Gastroesophageal sphincter (tissue), 4 donors: ENCODE measurements at regions not wholly inside any gene's neighbourhood (a gene's known extent, or its start where the extent isn't known, plus 50 kb on each side); places are given as distances from the start of the nearest gene placed in this dataset.

ENCODE experiments used
- ATAC-seq: fragments of 150-250 bp; one replicate; pipeline ENCODE4 v1.9.1; 2016; ENCODE audit warnings: mild to moderate bottlenecking, moderate library complexity
- H3K27ac ChIP-seq, 4 donors: fragments of 200-600 bp; sonication (generic) in 3 of 4; 1 replicate in 3 of 4; 2 replicates in 1 of 4; pipeline ENCODE4 v1.5.1; 2016 to 2019
- H3K27me3 ChIP-seq: fragments of 200-600 bp; sonication (generic); one replicate; pipeline ENCODE4 v1.5.1; 2019
- H3K36me3 ChIP-seq, 2 donors: fragments of 200-600 bp; sonication (generic); one replicate each; pipeline ENCODE4 v1.5.1; 2019; ENCODE audit warnings: control low read depth in 1 of 2
- H3K4me1 ChIP-seq, 3 donors: fragments of 200-600 bp; sonication (generic); 1 replicate in 2 of 3; 2 replicates in 1 of 3; pipeline ENCODE4 v1.5.1; 2016 to 2019; ENCODE audit warnings: control low read depth in 2 of 3
- H3K4me3 ChIP-seq, 2 donors: fragments of 200-600 bp; sonication (generic); one replicate each; pipeline ENCODE4 v1.5.1; 2019; ENCODE audit warnings: mild to moderate bottlenecking in 1 of 2, moderate library complexity in 1 of 2
- H3K9me3 ChIP-seq, 3 donors: fragments of 200-600 bp; sonication (generic); one replicate each; pipeline ENCODE4 v1.5.1; 2017 to 2019; ENCODE audit warnings: control low read depth in 2 of 3
- EP300 ChIP-seq: sonication (generic); formaldehyde crosslinking; IDR thresholded peaks from one replicate; pipeline ENCODE4 v1.6.1; 2017; ENCODE audit warnings: antibody characterized with exemption, mild to moderate bottlenecking
- POLR2A ChIP-seq, 2 donors: fragments of 450-650 bp; IDR thresholded peaks; one replicate each; pipeline ENCODE4 v1.6.1; 2017; ENCODE audit warnings: antibody characterized with exemption in 2 of 2, mild to moderate bottlenecking in 2 of 2, moderate library complexity in 1 of 2
- POLR2AphosphoS5 ChIP-seq: sonication (generic); formaldehyde crosslinking; IDR thresholded peaks from one replicate; pipeline ENCODE4 v1.6.1; 2017; ENCODE audit warnings: antibody characterized with exemption
- WGBS, 2 donors: methylation state at CpG; one replicate each; pipeline ENCODE4 v1.1.5; 2018; ENCODE audit warnings: low coverage in 1 of 2; 5-methylcytosine and 5-hydroxymethylcytosine counted together
- TF ChIP-seq, protein P1 (sequence below), 4 experiments: fragments of 200-600 bp in 2 of 4; fragments of 450-650 bp in 2 of 4; sonication (generic) in 1 of 4; IDR thresholded peaks; one replicate each; pipeline ENCODE4 v1.5.1; 2017 to 2019; ENCODE audit warnings: antibody characterized with exemption in 4 of 4, mild to moderate bottlenecking in 2 of 4, moderate library complexity in 2 of 4

- Histone ChIP-seq H3K4me3 (no peak overlapping the region), H3K4me1 (no peaks in the 10 kb centered on the region), H3K27me3 (no peaks in the 10 kb centered on the region), H3K36me3 (no peaks in the 10 kb centered on the region), H3K9me3 (no peaks in the 10 kb centered on the region), H3K27ac (no peak overlapping the region)
- no peak for ATAC-seq
- TF ChIP-seq, protein P1, sequence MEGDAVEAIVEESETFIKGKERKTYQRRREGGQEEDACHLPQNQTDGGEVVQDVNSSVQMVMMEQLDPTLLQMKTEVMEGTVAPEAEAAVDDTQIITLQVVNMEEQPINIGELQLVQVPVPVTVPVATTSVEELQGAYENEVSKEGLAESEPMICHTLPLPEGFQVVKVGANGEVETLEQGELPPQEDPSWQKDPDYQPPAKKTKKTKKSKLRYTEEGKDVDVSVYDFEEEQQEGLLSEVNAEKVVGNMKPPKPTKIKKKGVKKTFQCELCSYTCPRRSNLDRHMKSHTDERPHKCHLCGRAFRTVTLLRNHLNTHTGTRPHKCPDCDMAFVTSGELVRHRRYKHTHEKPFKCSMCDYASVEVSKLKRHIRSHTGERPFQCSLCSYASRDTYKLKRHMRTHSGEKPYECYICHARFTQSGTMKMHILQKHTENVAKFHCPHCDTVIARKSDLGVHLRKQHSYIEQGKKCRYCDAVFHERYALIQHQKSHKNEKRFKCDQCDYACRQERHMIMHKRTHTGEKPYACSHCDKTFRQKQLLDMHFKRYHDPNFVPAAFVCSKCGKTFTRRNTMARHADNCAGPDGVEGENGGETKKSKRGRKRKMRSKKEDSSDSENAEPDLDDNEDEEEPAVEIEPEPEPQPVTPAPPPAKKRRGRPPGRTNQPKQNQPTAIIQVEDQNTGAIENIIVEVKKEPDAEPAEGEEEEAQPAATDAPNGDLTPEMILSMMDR (IDR thresholded peaks at IDR 0.05), result no peak
- TF ChIP-seq EP300 (no peak), POLR2AphosphoS5 (no peak), POLR2A (IDR thresholded peaks at IDR 0.05) (no peak)
- 53 to 69% methylated on average over 2 of the region's 2 CpGs for WGBS, 2 donors
Measured at GRCh38 chr4:29224911-29225310, 1495.3 kb upstream of the PCDH7 start.

- Histone ChIP-seq H3K27ac (no peak overlapping the region), H3K36me3 (no peaks in the 10 kb centered on the region), H3K4me1 (no peaks in the 10 kb centered on the region), H3K9me3 (no peaks in the 10 kb centered on the region), H3K27me3 (no peaks in the 10 kb centered on the region), H3K4me3 (no peak overlapping the region)
- no peak for ATAC-seq
- TF ChIP-seq POLR2AphosphoS5, result no peak
- TF ChIP-seq, protein P1 (IDR thresholded peaks at IDR 0.05), result no peak
- no peak for TF ChIP-seq POLR2A (IDR thresholded peaks at IDR 0.05)
- no peak for TF ChIP-seq EP300
Measured at GRCh38 chr4:29240641-29241040, 1479.5 kb upstream of the PCDH7 start.

DNA sequence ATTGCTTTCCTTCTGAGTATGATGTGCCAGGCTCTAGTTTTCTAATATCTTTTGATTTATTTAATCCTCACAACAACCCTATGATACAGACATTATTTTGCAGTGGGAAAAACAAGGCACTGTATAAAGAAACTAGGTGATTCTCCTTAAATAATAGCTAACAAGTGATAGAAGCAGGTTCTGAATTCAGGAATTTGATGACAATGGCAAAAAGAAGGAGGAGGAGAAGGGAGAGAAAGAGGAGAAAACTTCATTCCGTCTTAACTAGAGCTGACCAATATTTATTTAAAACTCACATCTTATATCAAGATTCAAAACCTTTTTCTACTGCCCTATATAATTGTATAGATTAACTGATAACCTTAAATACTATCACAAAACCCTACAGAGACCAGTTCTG is 1477.1 kb upstream of the PCDH7 start:
- ATAC-seq, result no peak
- TF ChIP-seq EP300, result no peak
- no peak for TF ChIP-seq POLR2AphosphoS5
- TF ChIP-seq, protein P1 (IDR thresholded peaks at IDR 0.05), result no peak
- TF ChIP-seq POLR2A (IDR thresholded peaks at IDR 0.05), result no peak
- WGBS, 2 donors, result 76 to 100% methylated on average over 1 of the region's 1 CpG
- Histone ChIP-seq H3K4me1 (no peaks in the 10 kb centered on the region), H3K27ac (no peak overlapping the region), H3K36me3 (no peaks in the 10 kb centered on the region), H3K9me3 (no peaks in the 10 kb centered on the region), H3K4me3 (no peak overlapping the region), H3K27me3 (no peaks in the 10 kb centered on the region)

GRCh38 chr4:29243851-29244250 is 1476.3 kb upstream of the PCDH7 start:
- Histone ChIP-seq H3K4me3 (no peak overlapping the region), H3K36me3 (no peaks in the 10 kb centered on the region), H3K4me1 (no peaks in the 10 kb centered on the region), H3K27me3 (no peaks in the 10 kb centered on the region), H3K9me3 (no peaks in the 10 kb centered on the region), H3K27ac (no peak overlapping the region)
- 86 to 92% methylated on average over 1 of the region's 1 CpG for whole genome bisulfite sequencing, 2 donors
- no peak for ATAC-seq
- no peak for TF ChIP-seq POLR2A (IDR thresholded peaks at IDR 0.05)
- no peak for TF ChIP-seq EP300
- no peak for TF ChIP-seq POLR2AphosphoS5
- TF ChIP-seq, protein P1 (IDR thresholded peaks at IDR 0.05), result no peak

DNA sequence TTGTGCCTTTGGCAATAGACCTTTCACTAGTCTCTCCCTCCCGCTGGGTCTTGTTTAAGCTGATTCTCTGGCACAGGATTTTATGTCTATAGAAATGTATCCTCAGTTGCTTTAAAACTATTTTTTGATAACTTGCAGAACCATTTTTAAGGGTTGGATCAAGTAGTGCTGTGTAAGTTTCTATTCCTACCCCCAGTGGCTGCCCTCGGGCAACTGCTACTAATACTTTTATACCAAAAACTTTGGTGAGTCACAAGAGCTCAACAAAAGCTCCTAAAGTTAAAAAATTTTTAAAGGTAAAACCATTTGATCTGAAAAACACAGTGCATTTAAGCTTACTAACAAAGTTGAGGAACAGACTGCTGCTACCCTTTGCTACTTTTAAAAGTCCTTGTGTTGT is 1460.6 kb upstream of the PCDH7 start:
- H3K36me3 ChIP-seq, result no peaks in the 10 kb centered on the region
- H3K4me3 ChIP-seq, result no peak overlapping the region
- H3K27me3 ChIP-seq, result no peaks in the 10 kb centered on the region
- H3K27ac ChIP-seq, result no peak overlapping the region
- 91 to 100% methylated on average over 2 of the region's 2 CpGs for WGBS, 2 donors
- no peaks in the 10 kb centered on the region for H3K9me3 ChIP-seq
- no peaks in the 10 kb centered on the region for H3K4me1 ChIP-seq
- TF ChIP-seq, protein P1 (IDR thresholded peaks at IDR 0.05), result no peak
- TF ChIP-seq POLR2AphosphoS5 (no peak), POLR2A (IDR thresholded peaks at IDR 0.05) (no peak), EP300 (no peak)
- ATAC-seq, result no peak
